Mesenchymal stem cell (in vitro differentiated cells and primary cell): ENCODE measurements at regions not wholly inside any gene's neighbourhood (a gene's known extent, or its start where the extent isn't known, plus 50 kb on each side); places are given as distances from the start of the nearest gene placed in this dataset.

Experiments used
- DNase-seq: peaks from one replicate; pipeline ENCODE4 v3.0.0-alpha.2; 2013
- H2AFZ ChIP-seq: one replicate; pipeline ENCODE4 v1.6.1; 2013; ENCODE audit warnings: low read depth, mild to moderate bottlenecking, control low read depth, inconsistent platforms, low read length, moderate library complexity
- H2AK5ac ChIP-seq: 2 replicates; pipeline ENCODE4 v1.6.1; 2013; ENCODE audit warnings: low read length, moderate library complexity, mild to moderate bottlenecking, inconsistent platforms; ENCODE audit not compliant: severe bottlenecking
- H2BK120ac ChIP-seq: one replicate; pipeline ENCODE4 v1.6.1; 2013; ENCODE audit warnings: low read depth, mild to moderate bottlenecking, inconsistent platforms, low read length, moderate library complexity
- H2BK12ac ChIP-seq, 2 experiments: one replicate each; pipeline ENCODE4 v1.6.1; 2013; ENCODE audit warnings: inconsistent platforms in 2 of 2, low read length in 2 of 2, mild to moderate bottlenecking in 2 of 2, moderate library complexity in 2 of 2, control low read depth in 1 of 2
- H2BK15ac ChIP-seq: one replicate; pipeline ENCODE4 v1.6.1; 2013; ENCODE audit warnings: mild to moderate bottlenecking, low read depth, inconsistent platforms; ENCODE audit not compliant: poor library complexity, severe bottlenecking
- H2BK5ac ChIP-seq: 2 replicates; pipeline ENCODE4 v1.6.1; 2013; ENCODE audit warnings: low read depth, mild to moderate bottlenecking, low read length, control low read depth, inconsistent platforms; ENCODE audit not compliant: poor library complexity, severe bottlenecking
- H3K14ac ChIP-seq, 2 experiments: one replicate each; pipeline ENCODE4 v1.6.1; 2013; ENCODE audit warnings: inconsistent platforms in 2 of 2, low read length in 2 of 2, control low read depth in 1 of 2, mild to moderate bottlenecking in 1 of 2, moderate library complexity in 1 of 2
- H3K18ac ChIP-seq, 2 experiments: one replicate each; pipeline ENCODE4 v1.6.1; 2013; ENCODE audit warnings: inconsistent platforms in 2 of 2, low read length in 2 of 2, control low read depth in 1 of 2, low read depth in 1 of 2, mild to moderate bottlenecking in 1 of 2
- H3K23ac ChIP-seq, 2 experiments: one replicate each; pipeline ENCODE4 v1.6.1; 2013; ENCODE audit warnings: inconsistent platforms in 2 of 2, low read length in 2 of 2, mild to moderate bottlenecking in 2 of 2, moderate library complexity in 2 of 2, control low read depth in 1 of 2
- H3K27ac ChIP-seq: 2 replicates; pipeline ENCODE4 v1.5.1; 2013; ENCODE audit warnings: mild to moderate bottlenecking, moderate library complexity, low read length, control low read depth, inconsistent platforms; ENCODE audit not compliant: poor library complexity, severe bottlenecking
- H3K27me3 ChIP-seq, 2 experiments: 2 replicates each; pipeline versions ENCODE4 v1.6.1 to v1.7.0; 2013; ENCODE audit warnings: low read length in 2 of 2, mild to moderate bottlenecking in 2 of 2, moderate library complexity in 2 of 2, control low read depth in 1 of 2, inconsistent platforms in 1 of 2; ENCODE audit not compliant: control insufficient read depth in 1 of 2, insufficient read depth in 1 of 2
- H3K36me3 ChIP-seq, 2 experiments: 2 replicates each; pipeline versions ENCODE4 v1.6.1 to v1.7.0; 2013; ENCODE audit warnings: low read length in 2 of 2, control low read depth in 1 of 2, inconsistent platforms in 1 of 2, low read depth in 1 of 2, mild to moderate bottlenecking in 1 of 2; ENCODE audit not compliant: insufficient read depth in 2 of 2, control insufficient read depth in 1 of 2
- H3K4ac ChIP-seq, 2 experiments: one replicate each; pipeline ENCODE4 v1.6.1; 2013; ENCODE audit warnings: inconsistent platforms in 2 of 2, low read length in 2 of 2, mild to moderate bottlenecking in 2 of 2, moderate library complexity in 2 of 2, control low read depth in 1 of 2, low read depth in 1 of 2
- H3K4me1 ChIP-seq: 2 replicates; pipeline ENCODE4 v1.6.1; 2013; ENCODE audit warnings: low read depth, low read length, control low read depth; ENCODE audit not compliant: control insufficient read depth, insufficient read depth
- H3K4me2 ChIP-seq: 2 replicates; pipeline ENCODE4 v1.6.1; 2013; ENCODE audit warnings: low read length, mild to moderate bottlenecking, inconsistent platforms; ENCODE audit not compliant: poor library complexity, severe bottlenecking
- H3K4me3 ChIP-seq, 2 experiments: 2 replicates each; pipeline versions ENCODE4 v1.5.1 to v1.7.0; 2013; ENCODE audit warnings: low read length in 2 of 2, mild to moderate bottlenecking in 2 of 2, control low read depth in 1 of 2, low read depth in 1 of 2; ENCODE audit not compliant: insufficient read depth in 1 of 2
- H3K79me1 ChIP-seq: replicated peaks from 2 replicates; pipeline ENCODE4 v1.6.1; 2013; ENCODE audit warnings: mild to moderate bottlenecking, control low read depth, low read length, inconsistent platforms; ENCODE audit not compliant: poor library complexity, severe bottlenecking
- H3K9ac ChIP-seq: 2 replicates; pipeline ENCODE4 v1.7.0; 2013; ENCODE audit warnings: mild to moderate bottlenecking, low read length, moderate library complexity
- H3K9me3 ChIP-seq: 2 replicates; pipeline ENCODE4 v1.7.0; 2013; ENCODE audit warnings: mild to moderate bottlenecking, low read length; ENCODE audit not compliant: control insufficient read depth
- H4K8ac ChIP-seq: one replicate; pipeline ENCODE4 v1.6.1; 2013; ENCODE audit warnings: inconsistent platforms, mild to moderate bottlenecking, low read length, moderate library complexity
- H4K91ac ChIP-seq: one replicate; pipeline ENCODE4 v1.6.1; 2013; ENCODE audit warnings: mild to moderate bottlenecking, low read length, inconsistent platforms
- WGBS: methylation state at CpG from one replicate; pipeline ENCODE4 v1.1.7; 2013; ENCODE audit warnings: mixed read lengths; 5-methylcytosine and 5-hydroxymethylcytosine counted together

GRCh38 chr2:58527647-58528046 is 286.5 kb upstream of the FANCL start:
- Histone ChIP-seq H3K4me1 (no peaks in the 10 kb centered on the region), H2BK12ac (no peak overlapping the region), H3K79me1 (no peaks in the 10 kb centered on the region), H3K14ac (no peak overlapping the region), H2AK5ac (no peak overlapping the region), H3K36me3 (no peaks in the 10 kb centered on the region), H2BK120ac (no peak overlapping the region), H3K27ac (no peak overlapping the region), H3K27me3 (no peaks in the 10 kb centered on the region), H3K4me2 (no peak overlapping the region), H4K8ac (no peak overlapping the region), H3K9ac (no peak overlapping the region), H2AFZ (no peak overlapping the region), H3K9me3 (no peaks in the 10 kb centered on the region), H4K91ac (no peak overlapping the region), H3K4ac (no peak overlapping the region), H3K23ac (no peak overlapping the region), H2BK5ac (no peak overlapping the region), H3K4me3 (no peak overlapping the region), H3K18ac (no peak overlapping the region), H2BK15ac (no peak overlapping the region)
- WGBS: 87% methylated on average over 3 of the region's 3 CpGs
- no peak for DNase-seq

- H3K27ac ChIP-seq: no peak overlapping the region
- WGBS: 65% methylated on average over 5 of the region's 7 CpGs
Measured at GRCh38 chr2:58521803-58522554, 280.9 kb upstream of the FANCL start.

GRCh38 chr2:58520903-58521302 is 279.8 kb upstream of the FANCL start:
- DNase-seq: no peak
- H3K18ac ChIP-seq: no peak overlapping the region
- no peak overlapping the region for H3K27ac ChIP-seq
- H3K27me3 ChIP-seq: no peaks in the 10 kb centered on the region
- H2BK15ac ChIP-seq: no peak overlapping the region
- no peak overlapping the region for H3K9ac ChIP-seq
- H3K4me2 ChIP-seq: no peak overlapping the region
- H2AFZ ChIP-seq: no peak overlapping the region
- H4K8ac ChIP-seq: no peak overlapping the region
- H2BK12ac ChIP-seq: no peak overlapping the region
- H3K9me3 ChIP-seq: no peaks in the 10 kb centered on the region
- no peak overlapping the region for H3K4me3 ChIP-seq
- no peak overlapping the region for H4K91ac ChIP-seq
- H2BK5ac ChIP-seq: no peak overlapping the region
- H3K4me1 ChIP-seq: peaks cover 1% of the 10 kb centered on the region
- H3K36me3 ChIP-seq: no peaks in the 10 kb centered on the region
- no peak overlapping the region for H2AK5ac ChIP-seq
- no peak overlapping the region for H2BK120ac ChIP-seq
- no CpG with 5 or more reads among the region's 3 CpGs for WGBS
- H3K79me1 ChIP-seq: no peaks in the 10 kb centered on the region
- no peak overlapping the region for H3K4ac ChIP-seq
- no peak overlapping the region for H3K23ac ChIP-seq
- H3K14ac ChIP-seq: no peak overlapping the region

More at GRCh38 chr2:58521803-58522554, 280.9 kb upstream of the FANCL start:
- Histone ChIP-seq H2AFZ (no peak overlapping the region), H3K36me3 (no peaks in the 10 kb centered on the region), H4K91ac (no peak overlapping the region), H3K4me2 (no peak overlapping the region), H3K4me1 (peaks cover 1% of the 10 kb centered on the region), H3K9ac (no peak overlapping the region), H4K8ac (no peak overlapping the region), H2AK5ac (no peak overlapping the region), H3K23ac (no peak overlapping the region), H2BK12ac (no peak overlapping the region), H3K18ac (no peak overlapping the region), H2BK5ac (no peak overlapping the region), H3K4ac (no peak overlapping the region), H2BK120ac (no peak overlapping the region), H3K9me3 (no peaks in the 10 kb centered on the region), H3K79me1 (no peaks in the 10 kb centered on the region), H3K4me3 (no peak overlapping the region), H3K27me3 (no peaks in the 10 kb centered on the region), H2BK15ac (no peak overlapping the region), H3K14ac (no peak overlapping the region)
- no peak for DNase-seq

- no peak overlapping the region for H2AK5ac ChIP-seq
- H3K79me1 ChIP-seq: no peaks in the 10 kb centered on the region
- H2AFZ ChIP-seq: no peak overlapping the region
- no peak overlapping the region for H3K4me3 ChIP-seq
- H3K9ac ChIP-seq: no peak overlapping the region
- H2BK120ac ChIP-seq: no peak overlapping the region
- H2BK12ac ChIP-seq: no peak overlapping the region
- peaks cover 1% of the 10 kb centered on the region for H3K4me1 ChIP-seq
- DNase-seq: no peak
- no peak overlapping the region for H3K4ac ChIP-seq
- no peak overlapping the region for H2BK5ac ChIP-seq
- no peak overlapping the region for H3K27ac ChIP-seq
- H3K18ac ChIP-seq: no peak overlapping the region
- 95% methylated on average over 1 of the region's 2 CpGs for WGBS
- H4K8ac ChIP-seq: no peak overlapping the region
- H3K27me3 ChIP-seq: no peaks in the 10 kb centered on the region
- no peaks in the 10 kb centered on the region for H3K36me3 ChIP-seq
- no peak overlapping the region for H3K4me2 ChIP-seq
- H2BK15ac ChIP-seq: no peak overlapping the region
- no peak overlapping the region for H3K14ac ChIP-seq
- H4K91ac ChIP-seq: no peak overlapping the region
- H3K23ac ChIP-seq: no peak overlapping the region
- H3K9me3 ChIP-seq: no peaks in the 10 kb centered on the region
Measured at GRCh38 chr2:58517881-58518280, 276.8 kb upstream of the FANCL start.
